Neural crest cell (in vitro differentiated cells): ENCODE measurements at regions not wholly inside any gene's neighbourhood (a gene's known extent, or its start where the extent isn't known, plus 50 kb on each side); places are given as distances from the start of the nearest gene placed in this dataset.

Source experiments
- DNase-seq: peaks from one replicate; pipeline ENCODE4 v3.0.0; 2021; ENCODE audit warnings: low read depth, mixed read lengths, low spot score
- H3K27ac Mint-ChIP-seq: one replicate; pipeline ENCODE4 v1.8.0; 2021; ENCODE audit warnings: mild to moderate bottlenecking, mixed read lengths; ENCODE audit not compliant: unreplicated experiment
- H3K27me3 Mint-ChIP-seq: 2 replicates; pipeline ENCODE4 v1.8.0; 2021; ENCODE audit warnings: low read depth, mild to moderate bottlenecking, mixed read lengths
- H3K36me3 Mint-ChIP-seq: 2 replicates; pipeline ENCODE4 v1.8.0; 2021; ENCODE audit warnings: low read depth, mild to moderate bottlenecking, mixed read lengths
- H3K4me1 Mint-ChIP-seq: 2 replicates; pipeline ENCODE4 v1.8.0; 2021; ENCODE audit warnings: mixed read lengths
- H3K4me3 Mint-ChIP-seq: one replicate; pipeline ENCODE4 v1.8.0; 2021; ENCODE audit warnings: mild to moderate bottlenecking, mixed read lengths
- H3K9me3 Mint-ChIP-seq: 2 replicates; pipeline ENCODE4 v1.8.0; 2021; ENCODE audit warnings: mixed read lengths
- TF ChIP-seq, protein P1 (sequence below): fragments of 200-600 bp; sonication (generic); conservative IDR thresholded peaks from 2 replicates; pipeline ENCODE4 v1.5.0; 2021; ENCODE audit warnings: antibody characterized with exemption, mild to moderate bottlenecking

DNA sequence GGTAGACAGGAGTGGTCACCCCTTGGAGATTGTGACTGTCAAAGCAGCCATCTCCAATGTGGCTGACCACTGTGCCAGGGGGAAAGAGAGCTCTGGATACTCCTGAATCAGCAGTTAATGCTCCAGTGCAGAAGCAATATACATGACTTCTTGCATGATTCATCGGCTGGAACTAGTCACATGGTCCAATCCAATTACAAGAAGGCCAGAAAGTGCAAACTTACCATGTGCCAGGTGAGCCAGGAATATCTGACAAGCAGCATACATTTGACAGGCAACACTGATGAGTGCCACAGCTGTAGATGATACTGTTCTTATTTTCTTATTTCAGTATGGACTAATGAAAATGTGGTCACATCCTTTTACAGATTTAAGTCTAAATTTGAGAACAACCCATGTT, 440.0 kb upstream of the MPDZ start:
- no peaks in the 10 kb centered on the region for H3K4me1 Mint-ChIP-seq
- H3K27ac Mint-ChIP-seq: no peak overlapping the region
- H3K36me3 Mint-ChIP-seq: no peaks in the 10 kb centered on the region
- peaks cover 9% of the 10 kb centered on the region for H3K9me3 Mint-ChIP-seq
- TF ChIP-seq, protein P1, sequence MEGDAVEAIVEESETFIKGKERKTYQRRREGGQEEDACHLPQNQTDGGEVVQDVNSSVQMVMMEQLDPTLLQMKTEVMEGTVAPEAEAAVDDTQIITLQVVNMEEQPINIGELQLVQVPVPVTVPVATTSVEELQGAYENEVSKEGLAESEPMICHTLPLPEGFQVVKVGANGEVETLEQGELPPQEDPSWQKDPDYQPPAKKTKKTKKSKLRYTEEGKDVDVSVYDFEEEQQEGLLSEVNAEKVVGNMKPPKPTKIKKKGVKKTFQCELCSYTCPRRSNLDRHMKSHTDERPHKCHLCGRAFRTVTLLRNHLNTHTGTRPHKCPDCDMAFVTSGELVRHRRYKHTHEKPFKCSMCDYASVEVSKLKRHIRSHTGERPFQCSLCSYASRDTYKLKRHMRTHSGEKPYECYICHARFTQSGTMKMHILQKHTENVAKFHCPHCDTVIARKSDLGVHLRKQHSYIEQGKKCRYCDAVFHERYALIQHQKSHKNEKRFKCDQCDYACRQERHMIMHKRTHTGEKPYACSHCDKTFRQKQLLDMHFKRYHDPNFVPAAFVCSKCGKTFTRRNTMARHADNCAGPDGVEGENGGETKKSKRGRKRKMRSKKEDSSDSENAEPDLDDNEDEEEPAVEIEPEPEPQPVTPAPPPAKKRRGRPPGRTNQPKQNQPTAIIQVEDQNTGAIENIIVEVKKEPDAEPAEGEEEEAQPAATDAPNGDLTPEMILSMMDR: no peak
- no peak for DNase-seq
- no peaks in the 10 kb centered on the region for H3K27me3 Mint-ChIP-seq
- no peak overlapping the region for H3K4me3 Mint-ChIP-seq

DNA sequence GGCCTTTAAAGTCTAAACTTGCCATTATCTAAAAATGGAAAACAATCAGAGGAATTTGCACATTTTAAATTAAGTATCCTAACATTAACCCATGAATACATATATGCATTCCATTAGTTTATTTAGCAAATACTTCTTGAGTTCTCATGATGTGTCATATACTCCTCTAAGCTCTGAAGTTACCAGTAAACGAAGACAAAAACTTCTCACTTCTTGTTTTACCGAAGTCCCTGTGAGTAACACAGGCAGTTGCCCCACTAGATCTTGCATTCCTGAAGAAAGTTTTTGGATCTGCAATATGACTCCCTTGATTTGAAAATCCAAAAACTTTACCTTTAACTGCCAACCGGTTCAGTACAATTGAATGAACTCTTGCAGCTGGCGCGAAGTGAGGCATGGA, 439.0 kb upstream of the MPDZ start:
- Mint-ChIP-seq H3K4me3 (no peak overlapping the region), H3K9me3 (peaks cover 9% of the 10 kb centered on the region), H3K36me3 (no peaks in the 10 kb centered on the region), H3K27me3 (no peaks in the 10 kb centered on the region), H3K27ac (no peak overlapping the region), H3K4me1 (no peaks in the 10 kb centered on the region)
- no peak for DNase-seq
- TF ChIP-seq, protein P1: no peak

DNA sequence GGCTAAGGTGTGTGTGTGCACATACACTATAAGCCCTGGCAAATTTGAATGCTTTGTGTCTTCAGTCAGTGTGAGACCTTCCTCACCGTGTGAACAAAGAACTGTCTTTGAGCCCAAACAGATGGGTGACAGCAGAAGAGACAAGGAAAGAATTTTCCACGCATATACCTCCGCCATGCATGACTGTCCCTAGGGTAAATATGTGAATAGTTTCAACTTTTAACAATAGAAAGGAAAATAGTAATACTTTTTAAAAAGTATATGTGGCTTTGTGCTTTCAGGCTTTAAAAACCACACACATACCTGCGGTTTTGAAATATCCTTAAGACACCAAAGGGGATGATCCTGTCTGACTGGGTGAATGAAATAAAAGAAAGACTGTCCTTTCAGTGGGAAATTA, 438.6 kb upstream of the MPDZ start:
- H3K4me1 Mint-ChIP-seq: no peaks in the 10 kb centered on the region
- TF ChIP-seq, protein P1: no peak
- no peaks in the 10 kb centered on the region for H3K36me3 Mint-ChIP-seq
- peaks cover 7% of the 10 kb centered on the region for H3K9me3 Mint-ChIP-seq
- DNase-seq: no peak
- no peaks in the 10 kb centered on the region for H3K27me3 Mint-ChIP-seq
- H3K4me3 Mint-ChIP-seq: no peak overlapping the region
- no peak overlapping the region for H3K27ac Mint-ChIP-seq

DNA sequence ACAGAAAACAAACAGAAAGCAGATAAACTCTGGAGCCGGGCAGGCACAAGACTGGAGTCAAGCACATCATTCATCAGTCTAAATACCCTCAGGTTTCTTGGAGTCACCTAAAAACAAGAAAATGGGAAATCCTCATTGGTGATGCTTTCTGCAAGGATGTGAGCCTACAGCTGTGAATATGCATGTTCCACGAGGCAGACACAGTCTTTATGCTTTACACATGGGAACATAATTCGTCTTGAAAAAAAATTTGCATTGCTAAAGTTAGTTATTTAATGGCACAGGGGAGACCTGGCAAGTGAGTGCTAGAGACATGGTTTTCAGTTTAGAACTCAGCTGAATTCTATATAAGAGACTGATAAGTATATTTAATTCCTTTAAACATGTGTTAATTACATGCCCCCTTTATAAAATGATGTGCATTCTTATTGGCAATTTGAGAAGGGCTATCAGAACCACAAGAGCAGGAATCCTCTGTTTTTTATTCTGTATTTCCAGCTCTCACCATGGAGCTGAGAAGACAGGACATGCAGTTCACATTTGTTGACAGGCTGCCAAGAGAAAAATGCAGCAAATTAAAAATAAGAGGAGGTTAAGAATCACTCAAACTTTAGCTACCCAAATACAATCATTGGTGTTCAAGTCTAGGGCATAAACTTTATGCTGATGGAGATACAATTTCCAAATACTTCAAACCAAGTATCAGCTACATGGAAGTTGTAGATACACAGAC, 438.0 kb upstream of the MPDZ start:
- Mint-ChIP-seq H3K27ac (no peak overlapping the region), H3K9me3 (peaks cover 6% of the 10 kb centered on the region), H3K4me3 (no peak overlapping the region), H3K4me1 (no peaks in the 10 kb centered on the region), H3K27me3 (no peaks in the 10 kb centered on the region), H3K36me3 (no peaks in the 10 kb centered on the region)
- TF ChIP-seq, protein P1: no peak
- no peak for DNase-seq

DNA sequence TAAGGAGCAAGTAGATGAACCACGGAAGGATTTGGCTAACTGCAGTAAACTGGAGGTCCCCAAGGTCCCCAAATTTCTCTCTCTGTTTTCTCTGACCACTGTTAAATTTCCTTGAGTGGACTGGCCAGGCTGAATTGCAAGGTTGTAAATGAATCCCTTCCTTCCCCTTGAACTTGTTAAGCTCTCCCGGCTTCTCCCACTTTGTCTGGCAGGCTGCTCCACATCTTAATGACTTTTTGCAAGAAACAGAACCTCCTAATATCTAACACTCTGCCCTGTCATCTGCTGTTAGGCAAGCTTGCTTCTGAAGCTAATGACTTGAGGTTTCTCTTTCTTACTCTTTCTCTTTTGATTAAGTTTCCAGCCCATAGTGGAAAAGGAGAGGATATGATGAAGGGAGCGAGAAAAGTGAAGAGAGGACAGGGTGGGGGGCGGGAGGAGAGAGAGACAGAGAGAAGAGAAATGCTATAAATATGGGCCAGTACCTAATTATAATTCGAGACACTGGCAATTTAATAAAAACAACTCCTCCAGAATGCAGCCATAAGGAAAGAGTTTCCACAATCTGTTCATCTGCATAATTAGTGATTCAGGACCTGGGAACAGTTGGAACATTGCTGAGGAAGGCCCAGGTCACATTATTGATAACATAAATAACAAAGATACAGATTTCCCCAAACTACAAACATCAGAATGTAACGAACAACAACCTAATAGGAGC, 437.3 kb upstream of the MPDZ start:
- DNase-seq: no peak
- no peaks in the 10 kb centered on the region for H3K27me3 Mint-ChIP-seq
- TF ChIP-seq, protein P1: no peak
- no peaks in the 10 kb centered on the region for H3K4me1 Mint-ChIP-seq
- H3K27ac Mint-ChIP-seq: no peak overlapping the region
- peaks cover under 1% of the 10 kb centered on the region for H3K9me3 Mint-ChIP-seq
- H3K4me3 Mint-ChIP-seq: no peak overlapping the region
- H3K36me3 Mint-ChIP-seq: no peaks in the 10 kb centered on the region
